ENCODE measurements at regions not wholly inside any gene's neighbourhood (a gene's known extent, or its start where the extent isn't known, plus 50 kb on each side); places are given as distances from the start of the nearest gene placed in this dataset.
A peak's percentile ranks its signal among the peaks of the same experiment; 100 is the strongest.

- Histone ChIP-seq H2AFZ (ENCODE audit: insufficient read depth, low read length, poor library complexity) (no peak overlapping the region), H2AK5ac (ENCODE audit: low read length) (no peak overlapping the region), H3K36me3 (ENCODE audit: control insufficient read depth in 1 of 2, insufficient read depth in 2 of 2, low read length in 2 of 2) (no peaks in the 10 kb centered on the region), H3K9me3 (ENCODE audit: insufficient read depth, low read depth, low read length) (no peaks in the 10 kb centered on the region), H4K91ac (ENCODE audit: low read depth, low read length) (no peak overlapping the region), H3K4me3 (ENCODE audit: low read depth, low read length) (no peak overlapping the region), H4K8ac (ENCODE audit: low read depth, low read length) (no peak overlapping the region), H3K79me2 (ENCODE audit: control insufficient read depth, insufficient read depth, low read length, poor library complexity) (no peaks in the 10 kb centered on the region), H3K27me3 (ENCODE audit: insufficient read depth, low read length) (no peaks in the 10 kb centered on the region), H3K79me1 (ENCODE audit: low read length) (no peaks in the 10 kb centered on the region), H2BK120ac (ENCODE audit: insufficient read depth, low read length, poor library complexity) (no peak overlapping the region), H2BK5ac (ENCODE audit: low read depth, low read length, poor library complexity) (no peak overlapping the region), H2BK12ac (ENCODE audit: low read length) (no peak overlapping the region), H3K9ac (ENCODE audit: low read length) (no peak overlapping the region), H3K4ac (ENCODE audit: low read depth, low read length) (no peak overlapping the region), H3K4me2 (ENCODE audit: low read length) (no peak overlapping the region), H3K14ac (ENCODE audit: low read length) (no peak overlapping the region), H3K27ac (ENCODE audit: low read depth, low read length) (no peak overlapping the region), H3K18ac (ENCODE audit: low read length) (no peak overlapping the region), H3K4me1 (ENCODE audit: control insufficient read depth in 1 of 2, insufficient read depth in 2 of 2, low read length in 2 of 2) (peaks cover 4 to 8% of the 10 kb centered on the region in 2 experiments), H3K23ac (ENCODE audit: low read length) (no peak overlapping the region), H4K12ac (ENCODE audit: low read depth, low read length) (no peak overlapping the region)
- DNase-seq = no peak
- WGBS (ENCODE audit: extremely low coverage, insufficient coverage, insufficient read length) = no CpG with 5 or more reads among the region's 14 CpGs
Measured at GRCh38 chr20:48571949-48572847, 255.6 kb downstream of the PREX1 start.

GRCh38 chr20:48569679-48570078 lies 258.1 kb downstream of the PREX1 start:
- H4K91ac ChIP-seq (ENCODE audit: low read depth, low read length) = peak overlapping the region; percentile 17
- H2AK5ac ChIP-seq (ENCODE audit: low read length) = no peak overlapping the region
- H3K23ac ChIP-seq (ENCODE audit: low read length) = no peak overlapping the region
- no peak overlapping the region for H3K18ac ChIP-seq (ENCODE audit: low read length)
- H3K4me1 ChIP-seq (ENCODE audit: control insufficient read depth in 1 of 2, insufficient read depth in 2 of 2, low read length in 2 of 2) = peaks cover 4 to 8% of the 10 kb centered on the region in 2 experiments
- no peaks in the 10 kb centered on the region for H3K36me3 ChIP-seq (ENCODE audit: control insufficient read depth in 1 of 2, insufficient read depth in 2 of 2, low read length in 2 of 2)
- no peak overlapping the region for H3K4me3 ChIP-seq (ENCODE audit: low read depth, low read length)
- no peak overlapping the region for H3K4ac ChIP-seq (ENCODE audit: low read depth, low read length)
- no peak overlapping the region for H3K27ac ChIP-seq (ENCODE audit: low read depth, low read length)
- H3K14ac ChIP-seq (ENCODE audit: low read length) = no peak overlapping the region
- H3K4me2 ChIP-seq (ENCODE audit: low read length) = no peak overlapping the region
- DNase-seq = no peak
- H3K27me3 ChIP-seq (ENCODE audit: insufficient read depth, low read length) = no peaks in the 10 kb centered on the region
- no peak overlapping the region for H2BK120ac ChIP-seq (ENCODE audit: insufficient read depth, low read length, poor library complexity)
- H2BK12ac ChIP-seq (ENCODE audit: low read length) = no peak overlapping the region
- no peak overlapping the region for H2BK5ac ChIP-seq (ENCODE audit: low read depth, low read length, poor library complexity)
- no CpG with 5 or more reads among the region's 9 CpGs for WGBS (ENCODE audit: extremely low coverage, insufficient coverage, insufficient read length)
- H2AFZ ChIP-seq (ENCODE audit: insufficient read depth, low read length, poor library complexity) = no peak overlapping the region
- no peak overlapping the region for H4K12ac ChIP-seq (ENCODE audit: low read depth, low read length)
- H4K8ac ChIP-seq (ENCODE audit: low read depth, low read length) = no peak overlapping the region
- H3K79me2 ChIP-seq (ENCODE audit: control insufficient read depth, insufficient read depth, low read length, poor library complexity) = no peaks in the 10 kb centered on the region
- H3K79me1 ChIP-seq (ENCODE audit: low read length) = no peaks in the 10 kb centered on the region
- no peaks in the 10 kb centered on the region for H3K9me3 ChIP-seq (ENCODE audit: insufficient read depth, low read depth, low read length)
- no peak overlapping the region for H3K9ac ChIP-seq (ENCODE audit: low read length)

- Histone ChIP-seq H3K79me2 (ENCODE audit: control insufficient read depth, insufficient read depth, low read length, poor library complexity) (no peaks in the 10 kb centered on the region), H4K8ac (ENCODE audit: low read depth, low read length) (no peak overlapping the region), H3K4me1 (ENCODE audit: control insufficient read depth in 1 of 2, insufficient read depth in 2 of 2, low read length in 2 of 2) (peaks cover 4 to 8% of the 10 kb centered on the region in 2 experiments), H2AFZ (ENCODE audit: insufficient read depth, low read length, poor library complexity) (no peak overlapping the region), H3K36me3 (ENCODE audit: control insufficient read depth in 1 of 2, insufficient read depth in 2 of 2, low read length in 2 of 2) (no peaks in the 10 kb centered on the region), H3K79me1 (ENCODE audit: low read length) (no peaks in the 10 kb centered on the region), H3K27me3 (ENCODE audit: insufficient read depth, low read length) (no peaks in the 10 kb centered on the region), H3K27ac (ENCODE audit: low read depth, low read length) (no peak overlapping the region), H2BK12ac (ENCODE audit: low read length) (no peak overlapping the region), H3K14ac (ENCODE audit: low read length) (no peak overlapping the region), H3K4me3 (ENCODE audit: low read depth, low read length) (no peak overlapping the region), H4K12ac (ENCODE audit: low read depth, low read length) (no peak overlapping the region), H4K91ac (ENCODE audit: low read depth, low read length) (no peak overlapping the region), H3K4ac (ENCODE audit: low read depth, low read length) (no peak overlapping the region), H3K9ac (ENCODE audit: low read length) (no peak overlapping the region), H2BK120ac (ENCODE audit: insufficient read depth, low read length, poor library complexity) (no peak overlapping the region), H3K9me3 (ENCODE audit: insufficient read depth, low read depth, low read length) (no peaks in the 10 kb centered on the region), H2AK5ac (ENCODE audit: low read length) (no peak overlapping the region), H2BK5ac (ENCODE audit: low read depth, low read length, poor library complexity) (no peak overlapping the region), H3K18ac (ENCODE audit: low read length) (no peak overlapping the region), H3K23ac (ENCODE audit: low read length) (no peak overlapping the region), H3K4me2 (ENCODE audit: low read length) (no peak overlapping the region)
- no CpG with 5 or more reads among the region's 5 CpGs for WGBS (ENCODE audit: extremely low coverage, insufficient coverage, insufficient read length)
- DNase-seq = no peak
Measured at GRCh38 chr20:48568520-48568919, 259.3 kb downstream of the PREX1 start.

GRCh38 chr20:48567145-48567544 lies 260.7 kb downstream of the PREX1 start:
- Histone ChIP-seq H2BK5ac (ENCODE audit: low read depth, low read length, poor library complexity) (no peak overlapping the region), H3K36me3 (ENCODE audit: control insufficient read depth in 1 of 2, insufficient read depth in 2 of 2, low read length in 2 of 2) (no peaks in the 10 kb centered on the region)

More at GRCh38 chr20:48567145-48567544, 260.7 kb downstream of the PREX1 start:
- H3K79me2 ChIP-seq (ENCODE audit: control insufficient read depth, insufficient read depth, low read length, poor library complexity) = no peaks in the 10 kb centered on the region
- no peaks in the 10 kb centered on the region for H3K79me1 ChIP-seq (ENCODE audit: low read length)
- H3K27ac ChIP-seq (ENCODE audit: low read depth, low read length) = no peak overlapping the region
- H3K4ac ChIP-seq (ENCODE audit: low read depth, low read length) = no peak overlapping the region
- H3K4me1 ChIP-seq (ENCODE audit: control insufficient read depth in 1 of 2, insufficient read depth in 2 of 2, low read length in 2 of 2) = peaks cover 4 to 8% of the 10 kb centered on the region in 2 experiments
- no peak overlapping the region for H4K12ac ChIP-seq (ENCODE audit: low read depth, low read length)
- no peak overlapping the region for H2BK120ac ChIP-seq (ENCODE audit: insufficient read depth, low read length, poor library complexity)
- H3K18ac ChIP-seq (ENCODE audit: low read length) = no peak overlapping the region
- no peaks in the 10 kb centered on the region for H3K27me3 ChIP-seq (ENCODE audit: insufficient read depth, low read length)
- no peak overlapping the region for H3K4me3 ChIP-seq (ENCODE audit: low read depth, low read length)
- no CpG with 5 or more reads among the region's 5 CpGs for WGBS (ENCODE audit: extremely low coverage, insufficient coverage, insufficient read length)
- H3K23ac ChIP-seq (ENCODE audit: low read length) = no peak overlapping the region
- no peaks in the 10 kb centered on the region for H3K9me3 ChIP-seq (ENCODE audit: insufficient read depth, low read depth, low read length)
- no peak overlapping the region for H4K91ac ChIP-seq (ENCODE audit: low read depth, low read length)
- no peak overlapping the region for H2BK12ac ChIP-seq (ENCODE audit: low read length)
- no peak overlapping the region for H3K4me2 ChIP-seq (ENCODE audit: low read length)
- no peak overlapping the region for H2AK5ac ChIP-seq (ENCODE audit: low read length)
- no peak overlapping the region for H4K8ac ChIP-seq (ENCODE audit: low read depth, low read length)
- DNase-seq = no peak
- no peak overlapping the region for H3K14ac ChIP-seq (ENCODE audit: low read length)
- H3K9ac ChIP-seq (ENCODE audit: low read length) = no peak overlapping the region
- H2AFZ ChIP-seq (ENCODE audit: insufficient read depth, low read length, poor library complexity) = no peak overlapping the region
